ENCODE measurements at regions not wholly inside any gene's neighbourhood (a gene's known extent, or its start where the extent isn't known, plus 50 kb on each side); places are given as distances from the start of the nearest gene placed in this dataset.
A peak's percentile ranks its signal among the peaks of the same experiment; 100 is the strongest.

DNA sequence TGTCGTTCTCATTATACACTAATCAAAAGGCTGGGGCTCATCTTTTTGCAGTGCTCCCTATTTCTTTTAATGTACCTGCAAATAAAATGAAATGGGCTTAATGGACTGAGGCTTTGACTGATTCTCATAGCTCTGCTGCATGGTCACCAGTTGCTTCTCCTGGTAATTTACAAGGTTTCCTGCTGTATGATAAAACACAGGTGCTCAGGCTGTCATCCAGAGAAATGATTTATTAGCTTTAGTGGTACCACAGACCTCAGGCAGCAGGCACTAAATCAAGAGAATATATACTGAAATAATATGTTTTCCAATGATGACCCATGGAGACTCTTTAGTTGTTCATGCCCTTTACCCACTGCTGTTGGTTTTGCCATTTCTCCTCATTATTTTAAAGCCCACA lies 137.7 kb downstream of the C4orf33 start:
- TF ChIP-seq, protein P1, sequence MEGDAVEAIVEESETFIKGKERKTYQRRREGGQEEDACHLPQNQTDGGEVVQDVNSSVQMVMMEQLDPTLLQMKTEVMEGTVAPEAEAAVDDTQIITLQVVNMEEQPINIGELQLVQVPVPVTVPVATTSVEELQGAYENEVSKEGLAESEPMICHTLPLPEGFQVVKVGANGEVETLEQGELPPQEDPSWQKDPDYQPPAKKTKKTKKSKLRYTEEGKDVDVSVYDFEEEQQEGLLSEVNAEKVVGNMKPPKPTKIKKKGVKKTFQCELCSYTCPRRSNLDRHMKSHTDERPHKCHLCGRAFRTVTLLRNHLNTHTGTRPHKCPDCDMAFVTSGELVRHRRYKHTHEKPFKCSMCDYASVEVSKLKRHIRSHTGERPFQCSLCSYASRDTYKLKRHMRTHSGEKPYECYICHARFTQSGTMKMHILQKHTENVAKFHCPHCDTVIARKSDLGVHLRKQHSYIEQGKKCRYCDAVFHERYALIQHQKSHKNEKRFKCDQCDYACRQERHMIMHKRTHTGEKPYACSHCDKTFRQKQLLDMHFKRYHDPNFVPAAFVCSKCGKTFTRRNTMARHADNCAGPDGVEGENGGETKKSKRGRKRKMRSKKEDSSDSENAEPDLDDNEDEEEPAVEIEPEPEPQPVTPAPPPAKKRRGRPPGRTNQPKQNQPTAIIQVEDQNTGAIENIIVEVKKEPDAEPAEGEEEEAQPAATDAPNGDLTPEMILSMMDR (IDR thresholded peaks at IDR 0.05), result no peak
- no peaks in the 10 kb centered on the region for H3K9me3 Mint-ChIP-seq (ENCODE audit: unreplicated experiment)
- H3K27ac Mint-ChIP-seq (ENCODE audit: unreplicated experiment), result no peak overlapping the region
- H3K4me3 Mint-ChIP-seq (ENCODE audit: unreplicated experiment), result no peak overlapping the region
- no peaks in the 10 kb centered on the region for H3K36me3 Mint-ChIP-seq (ENCODE audit: unreplicated experiment)
- no peaks in the 10 kb centered on the region for H3K27me3 Mint-ChIP-seq (ENCODE audit: unreplicated experiment)
- DNase-seq (ENCODE audit: extremely low spot score, unreplicated experiment), result no peak
- peaks cover 18% of the 10 kb centered on the region for H3K4me1 Mint-ChIP-seq (ENCODE audit: unreplicated experiment)

DNA sequence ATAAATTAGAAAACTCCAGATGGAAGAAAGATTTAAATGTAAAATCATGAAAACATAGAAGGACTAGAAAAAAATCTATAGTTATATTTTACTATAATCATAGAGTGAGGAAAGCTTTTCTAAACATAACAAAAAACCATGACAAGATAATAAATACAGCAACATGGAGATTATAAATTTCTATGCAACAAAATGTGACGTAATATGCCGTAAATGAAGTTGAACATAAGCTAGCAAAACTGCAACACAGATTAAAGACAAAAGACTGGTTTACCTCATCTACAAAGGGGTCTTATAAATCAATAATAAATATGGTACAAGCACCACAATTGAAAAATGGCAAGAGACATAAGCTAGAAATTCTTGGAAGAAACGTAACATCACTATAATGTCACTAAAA lies 140.4 kb downstream of the C4orf33 start:
- no peak for DNase-seq (ENCODE audit: extremely low spot score, unreplicated experiment)
- H3K27ac Mint-ChIP-seq (ENCODE audit: unreplicated experiment), result no peak overlapping the region
- H3K27me3 Mint-ChIP-seq (ENCODE audit: unreplicated experiment), result no peaks in the 10 kb centered on the region
- H3K4me3 Mint-ChIP-seq (ENCODE audit: unreplicated experiment), result no peak overlapping the region
- TF ChIP-seq, protein P1 (IDR thresholded peaks at IDR 0.05), result no peak
- peaks cover 39% of the 10 kb centered on the region for H3K4me1 Mint-ChIP-seq (ENCODE audit: unreplicated experiment)
- no peaks in the 10 kb centered on the region for H3K36me3 Mint-ChIP-seq (ENCODE audit: unreplicated experiment)
- H3K9me3 Mint-ChIP-seq (ENCODE audit: unreplicated experiment), result no peaks in the 10 kb centered on the region

GRCh38 chr4:129239088-129239487 lies 143.1 kb downstream of the C4orf33 start:
- no peak overlapping the region for H3K4me3 Mint-ChIP-seq (ENCODE audit: unreplicated experiment)
- no peaks in the 10 kb centered on the region for H3K27me3 Mint-ChIP-seq (ENCODE audit: unreplicated experiment)
- peak overlapping the region; percentile 42 for H3K27ac Mint-ChIP-seq (ENCODE audit: unreplicated experiment)
- H3K4me1 Mint-ChIP-seq (ENCODE audit: unreplicated experiment), result peaks cover 24% of the 10 kb centered on the region
- no peak for DNase-seq (ENCODE audit: extremely low spot score, unreplicated experiment)
- H3K36me3 Mint-ChIP-seq (ENCODE audit: unreplicated experiment), result no peaks in the 10 kb centered on the region
- TF ChIP-seq, protein P1 (IDR thresholded peaks at IDR 0.05), result no peak
- no peaks in the 10 kb centered on the region for H3K9me3 Mint-ChIP-seq (ENCODE audit: unreplicated experiment)

DNA sequence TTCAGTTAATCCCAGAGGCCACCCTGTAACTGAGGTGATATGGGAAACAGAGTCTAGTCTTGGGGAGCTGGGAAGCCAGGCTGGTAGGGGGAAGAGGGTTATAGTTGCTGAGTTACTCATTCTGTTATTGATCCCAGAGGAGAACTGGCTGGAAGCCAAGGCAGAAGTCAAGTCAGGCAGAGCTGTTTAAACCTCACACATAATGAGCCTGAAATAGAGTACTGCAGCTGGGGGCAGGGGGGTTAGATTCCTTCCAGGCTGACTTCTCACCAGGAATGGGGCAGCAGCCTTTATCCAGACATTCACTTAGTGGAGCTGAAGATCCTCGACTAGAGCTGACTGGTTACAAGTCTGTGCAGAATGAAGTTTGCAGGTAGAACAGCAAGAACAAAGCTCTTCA lies 144.9 kb downstream of the C4orf33 start:
- no peak overlapping the region for H3K27ac Mint-ChIP-seq (ENCODE audit: unreplicated experiment)
- H3K9me3 Mint-ChIP-seq (ENCODE audit: unreplicated experiment), result no peaks in the 10 kb centered on the region
- H3K27me3 Mint-ChIP-seq (ENCODE audit: unreplicated experiment), result no peaks in the 10 kb centered on the region
- H3K4me1 Mint-ChIP-seq (ENCODE audit: unreplicated experiment), result peaks cover 24% of the 10 kb centered on the region
- TF ChIP-seq, protein P1 (IDR thresholded peaks at IDR 0.05), result no peak
- DNase-seq (ENCODE audit: extremely low spot score, unreplicated experiment), result no peak
- no peaks in the 10 kb centered on the region for H3K36me3 Mint-ChIP-seq (ENCODE audit: unreplicated experiment)
- no peak overlapping the region for H3K4me3 Mint-ChIP-seq (ENCODE audit: unreplicated experiment)

- TF ChIP-seq, protein P1 (IDR thresholded peaks at IDR 0.05), result no peak
- no peaks in the 10 kb centered on the region for H3K36me3 Mint-ChIP-seq (ENCODE audit: unreplicated experiment)
- H3K27ac Mint-ChIP-seq (ENCODE audit: unreplicated experiment), result no peak overlapping the region
- DNase-seq (ENCODE audit: extremely low spot score, unreplicated experiment), result no peak
- no peaks in the 10 kb centered on the region for H3K9me3 Mint-ChIP-seq (ENCODE audit: unreplicated experiment)
- no peak overlapping the region for H3K4me3 Mint-ChIP-seq (ENCODE audit: unreplicated experiment)
- H3K4me1 Mint-ChIP-seq (ENCODE audit: unreplicated experiment), result peaks cover 30% of the 10 kb centered on the region
- H3K27me3 Mint-ChIP-seq (ENCODE audit: unreplicated experiment), result no peaks in the 10 kb centered on the region
Observed at GRCh38 chr4:129246145-129246544, 150.2 kb downstream of the C4orf33 start.
